ENCODE measurements at regions not wholly inside any gene's neighbourhood (a gene's known extent, or its start where the extent isn't known, plus 50 kb on each side); places are given as distances from the start of the nearest gene placed in this dataset.

- no peak for DNase-seq
These were observed 166.9 kb downstream of the GLI2 start for GRCh38 chr2:120902592-120902991.

DNA sequence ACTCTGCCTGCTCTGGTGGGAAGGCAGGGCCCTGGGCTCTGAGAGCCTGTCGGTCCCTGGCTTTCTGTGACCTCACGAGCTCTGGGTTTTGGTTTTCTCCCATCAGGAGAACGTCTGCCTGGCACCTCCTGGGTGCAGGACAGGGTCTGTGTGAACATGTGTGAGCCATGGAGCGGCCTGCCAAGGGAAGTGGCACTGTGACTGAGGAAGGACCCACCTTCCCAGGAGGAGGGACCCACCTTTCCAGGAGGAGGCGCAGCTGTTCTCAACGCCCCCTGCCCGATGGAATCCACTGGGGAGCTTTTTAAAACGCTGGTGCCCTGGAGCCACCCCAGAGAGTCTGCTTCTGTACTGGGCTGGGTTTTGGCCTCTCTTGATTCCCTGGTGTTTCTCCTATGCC is 168.7 kb downstream of the GLI2 start:
- no peak for DNase-seq

DNA sequence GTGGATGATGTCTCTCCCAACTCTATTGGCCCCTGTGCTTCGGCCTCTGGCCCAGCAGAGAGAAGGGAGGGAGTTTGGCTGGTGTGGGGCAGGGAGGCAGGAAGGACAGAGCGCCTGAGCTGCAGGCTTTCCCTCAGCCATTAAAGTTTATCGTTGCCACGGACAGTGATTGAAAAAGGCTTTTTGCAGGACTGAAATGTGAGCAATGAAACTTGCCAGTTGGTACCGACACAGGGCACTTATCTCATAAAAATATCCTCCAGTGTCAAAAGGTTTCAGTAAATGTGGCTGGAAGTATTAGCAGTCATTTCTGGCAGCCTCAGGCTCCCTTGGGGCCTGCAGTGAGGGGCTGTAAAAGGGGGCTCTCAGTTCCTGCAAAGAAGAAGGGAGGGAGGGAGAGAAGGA is 169.2 kb downstream of the GLI2 start:
- DNase-seq: no peak

- no peak for DNase-seq
These were observed 169.6 kb downstream of the GLI2 start for GRCh38 chr2:120905298-120905697.

GRCh38 chr2:120905824-120906571 is 170.3 kb downstream of the GLI2 start:
- DNase-seq: no peak

- no peak for DNase-seq
These were observed 171.2 kb downstream of the GLI2 start for GRCh38 chr2:120906914-120907313.

- DNase-seq: no peak
These were observed 172.2 kb downstream of the GLI2 start for GRCh38 chr2:120907822-120908221.

DNA sequence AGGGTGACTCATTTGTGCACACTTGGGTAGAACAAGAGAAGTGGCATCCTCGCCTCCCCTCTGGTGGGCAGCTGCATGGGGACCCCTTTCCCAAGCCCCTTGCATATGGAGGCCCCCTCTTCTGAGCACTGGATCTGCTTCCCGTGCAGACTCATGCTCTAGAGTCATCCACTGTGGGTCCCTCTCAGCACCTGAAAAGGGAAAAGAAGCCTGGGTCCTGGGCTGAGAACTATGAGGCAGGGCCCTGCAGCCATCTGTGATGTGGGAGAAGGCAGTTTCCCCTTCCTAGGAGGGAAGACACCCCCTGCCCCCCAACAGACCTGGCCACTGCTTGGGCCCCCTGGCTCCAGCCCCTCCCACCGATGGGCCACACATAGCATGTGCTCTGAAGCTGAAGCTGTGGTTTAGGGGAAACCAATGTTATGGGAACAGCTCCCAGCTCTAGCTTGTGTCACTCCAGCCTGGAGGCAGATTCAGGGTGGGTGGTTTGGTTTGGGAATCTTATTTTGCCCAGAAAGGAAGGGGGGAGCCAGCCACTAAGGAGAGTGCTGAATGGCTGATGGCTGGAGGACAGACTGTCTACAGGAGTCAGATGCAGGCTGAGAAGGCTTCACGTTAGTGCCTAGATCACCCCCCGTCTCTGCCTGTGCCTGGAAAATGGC is 172.8 kb downstream of the GLI2 start:
- DNase-seq: no peak

DNA sequence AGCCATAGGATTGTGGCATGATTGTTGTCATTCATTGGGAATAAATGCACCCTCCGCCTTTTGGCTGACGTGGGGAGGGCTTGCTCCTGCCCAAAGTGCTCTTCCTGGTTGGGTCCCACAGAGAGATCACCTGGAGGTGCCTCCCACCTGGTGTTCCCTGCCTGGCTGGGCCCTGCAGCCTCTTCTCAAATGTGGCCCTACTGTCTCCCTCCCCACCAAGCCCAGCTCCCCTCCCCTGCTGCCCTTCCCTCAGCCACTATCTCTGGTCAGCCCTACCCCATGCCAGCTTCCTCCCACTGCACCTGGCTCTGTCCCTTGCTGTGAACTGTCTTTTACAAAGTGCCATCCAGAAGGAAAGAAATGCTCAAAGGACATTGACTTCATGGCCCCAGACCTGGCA is 173.4 kb downstream of the GLI2 start:
- no peak for DNase-seq

DNA sequence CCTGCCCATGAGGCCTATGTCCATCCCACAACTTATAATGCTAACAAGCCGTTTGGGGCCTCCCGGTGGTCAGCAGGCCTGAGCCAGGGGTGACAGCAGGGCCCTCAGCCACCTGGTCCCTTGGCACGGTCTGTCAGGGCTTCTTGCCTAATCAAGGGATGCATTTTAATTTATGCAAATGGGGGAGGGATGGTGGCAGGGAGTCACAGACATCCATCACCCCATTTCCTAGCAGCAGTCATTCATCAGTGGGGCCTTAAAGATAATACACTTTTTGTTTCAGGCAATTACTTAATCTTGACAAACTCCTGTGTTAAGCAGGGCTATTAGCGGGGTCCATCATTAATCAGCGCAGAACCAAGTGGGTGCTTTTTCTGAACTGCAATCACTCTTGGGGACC is 174.5 kb downstream of the GLI2 start:
- DNase-seq: no peak

DNA sequence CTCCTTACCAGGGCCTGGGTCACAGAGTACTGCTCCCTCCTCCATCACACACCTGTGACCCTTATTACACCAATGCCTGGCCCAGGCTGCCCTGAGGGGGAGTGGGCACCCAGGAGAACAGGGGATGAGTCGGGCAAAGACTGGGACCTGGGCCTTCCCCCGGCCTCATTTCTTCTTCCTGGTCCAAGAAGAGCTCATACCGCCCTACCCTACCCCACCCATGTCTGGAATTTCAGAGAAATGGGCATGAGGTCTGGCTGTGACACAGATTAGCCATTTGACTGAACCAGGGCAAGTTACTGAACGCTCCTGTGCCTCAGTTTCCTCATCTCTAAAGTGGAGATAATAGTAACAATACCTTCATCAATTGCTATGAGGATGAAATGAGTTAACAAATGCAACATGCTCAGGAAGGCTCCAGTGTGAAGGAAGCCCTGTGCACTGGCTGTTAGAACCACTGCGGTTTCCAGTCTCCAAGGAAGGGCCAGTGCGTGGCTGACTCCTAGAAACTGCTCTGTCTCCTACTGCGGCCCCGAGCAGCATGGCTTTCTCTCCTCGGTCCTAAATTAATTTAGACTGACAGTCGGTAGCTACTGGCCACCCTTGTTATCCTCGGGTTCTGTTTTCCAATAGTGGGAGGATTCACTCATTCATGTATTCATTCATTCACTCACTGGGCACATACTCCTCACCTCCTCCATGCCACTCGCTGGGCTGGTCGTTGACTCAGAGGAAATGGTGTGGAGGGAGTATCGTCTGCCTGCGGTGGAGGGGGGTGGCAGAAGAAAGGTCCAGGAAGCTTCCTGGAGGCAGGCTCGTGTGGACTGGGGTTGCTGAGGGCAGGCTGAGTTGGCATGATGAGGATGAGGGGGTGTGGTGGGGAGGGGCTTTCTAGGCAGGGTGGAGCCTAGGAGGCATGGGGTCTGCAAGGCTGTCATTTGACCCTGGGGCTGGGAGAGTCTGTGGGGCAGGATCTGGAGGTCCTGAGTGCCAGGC is 175.6 kb downstream of the GLI2 start:
- DNase-seq: no peak

DNA sequence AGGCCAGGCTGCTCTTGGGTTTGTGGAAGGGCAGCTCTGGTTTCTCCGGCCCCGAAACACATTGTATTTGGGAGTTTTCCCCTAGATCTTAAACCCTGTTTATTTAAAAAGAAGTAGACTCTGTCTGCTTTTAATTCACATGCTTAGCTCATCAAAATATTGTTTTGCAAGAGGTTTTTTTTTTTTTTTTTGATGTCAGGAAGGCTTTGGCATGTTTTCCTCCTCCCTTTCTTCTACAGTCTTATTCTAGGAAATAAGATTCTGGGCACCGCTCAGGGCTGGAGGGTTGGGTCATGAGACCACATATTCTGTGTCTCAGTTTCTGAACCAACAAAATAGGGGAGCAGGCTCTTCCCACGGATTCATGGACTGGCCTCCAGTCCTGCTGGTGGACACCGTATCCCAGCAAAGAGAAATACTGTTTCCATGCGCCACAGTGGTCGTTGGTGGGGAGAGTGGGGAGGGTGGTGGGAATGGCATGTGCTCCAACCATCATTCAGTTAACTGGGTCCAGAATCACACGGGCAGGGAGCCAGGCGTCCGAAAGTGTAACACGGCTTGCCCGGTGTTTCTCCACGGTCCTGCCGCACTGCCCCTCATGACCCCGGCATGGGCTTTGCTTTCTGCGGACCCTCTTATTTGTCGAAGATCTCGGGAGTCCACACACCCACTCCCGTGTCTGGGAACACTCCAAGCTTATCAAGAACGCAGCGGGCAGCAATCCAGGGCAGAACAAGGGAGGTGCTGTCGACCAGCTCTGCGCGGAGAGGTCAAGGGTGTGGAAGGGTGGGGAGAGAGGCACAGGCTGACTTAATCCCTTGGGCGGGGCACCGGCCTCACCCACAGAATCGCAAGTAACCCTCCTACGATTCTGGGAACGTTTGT is 176.7 kb downstream of the GLI2 start:
- DNase-seq: no peak

DNA sequence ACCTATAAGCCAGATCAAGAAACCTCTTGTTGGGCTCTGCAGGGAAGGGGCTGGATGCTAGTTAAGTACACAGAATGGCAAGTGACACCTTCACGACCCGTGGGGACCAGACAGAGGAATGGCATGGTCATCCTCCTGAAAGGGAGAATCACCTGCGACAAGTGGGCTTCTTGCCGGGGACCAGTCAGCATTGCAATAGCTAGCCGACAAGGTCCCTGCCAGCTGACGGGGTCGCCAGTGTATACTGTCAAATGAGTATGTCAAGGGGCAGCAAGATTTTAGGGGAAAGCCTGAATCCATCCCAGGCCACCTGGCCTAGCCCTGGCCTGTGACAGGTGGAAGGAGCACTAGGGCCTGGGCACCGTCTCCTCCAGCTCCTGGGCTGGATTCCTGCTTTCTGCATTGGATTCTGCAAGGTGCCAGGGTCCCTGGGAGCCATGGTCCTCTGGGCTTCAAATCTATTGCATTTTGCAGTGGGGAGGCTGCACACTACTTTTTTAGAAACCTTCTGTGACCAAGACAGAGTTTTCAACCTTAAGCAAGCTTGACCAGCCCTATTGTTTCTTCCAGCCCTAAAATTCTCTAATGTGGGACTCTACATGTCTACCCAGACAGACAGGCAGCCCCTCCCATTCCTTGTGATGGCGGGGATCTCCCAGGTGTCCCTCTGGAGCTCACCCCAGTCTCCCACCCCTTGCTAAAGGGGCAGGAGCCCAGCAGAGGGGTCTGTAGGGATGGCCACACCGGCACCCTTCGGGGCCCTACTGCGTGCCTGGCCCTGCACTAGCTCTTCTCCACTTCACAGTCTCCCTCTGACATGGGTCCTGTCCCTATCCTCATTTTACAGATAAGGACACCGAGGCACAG is 178.5 kb downstream of the GLI2 start:
- no peak for DNase-seq

DNA sequence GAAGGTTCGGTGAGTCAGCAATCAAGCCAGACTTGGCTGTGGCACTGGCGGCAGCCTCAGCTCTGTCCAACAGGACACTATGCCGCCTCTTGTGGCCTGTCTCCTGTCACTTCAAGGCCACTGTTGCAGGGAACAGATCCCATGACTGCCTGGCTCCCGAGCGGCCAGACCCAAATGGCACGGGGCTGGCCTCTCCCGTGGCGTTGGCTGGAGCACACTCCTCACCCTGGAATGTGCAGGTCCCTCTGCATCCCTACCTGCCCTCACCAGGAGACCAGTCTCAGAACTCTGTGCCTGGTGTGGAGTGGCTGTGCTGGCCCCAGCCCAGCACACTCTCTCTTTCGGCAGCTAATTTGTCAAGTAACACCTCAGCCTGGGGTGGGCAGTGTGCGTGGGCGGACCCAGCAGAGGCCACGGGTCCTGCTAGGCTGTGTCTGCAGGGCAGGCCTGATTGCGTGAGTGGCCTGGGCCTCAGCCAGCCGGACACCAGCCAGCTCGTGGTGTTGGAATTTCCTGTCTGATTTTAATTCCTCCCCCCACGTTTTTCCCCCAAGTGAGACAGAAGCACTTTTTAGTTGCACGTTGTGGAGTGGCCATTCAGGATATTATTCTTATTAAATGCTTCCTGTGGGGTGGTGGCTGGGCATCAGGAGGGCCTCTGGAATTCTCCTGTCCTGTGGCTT is 179.3 kb downstream of the GLI2 start:
- no peak for DNase-seq

DNA sequence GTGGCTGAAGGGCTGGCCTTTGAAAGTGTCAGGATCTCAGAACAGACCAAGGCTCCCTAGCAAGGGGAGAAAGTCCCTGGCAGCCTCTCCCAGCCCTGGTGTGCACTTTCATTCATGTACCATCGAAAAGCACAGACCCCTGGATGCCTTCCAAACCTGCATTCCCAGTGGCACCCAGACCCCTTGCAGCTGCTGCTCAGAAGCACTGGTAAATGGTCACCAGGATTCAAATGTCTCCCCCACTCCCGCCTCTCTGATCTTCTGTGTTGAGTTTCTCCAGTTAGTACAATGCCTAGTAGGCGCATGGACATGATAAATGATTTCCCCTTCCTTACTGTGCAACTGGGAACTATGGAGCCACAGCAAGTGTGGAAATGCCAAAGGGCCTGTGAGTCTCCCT is 180.0 kb downstream of the GLI2 start:
- DNase-seq: no peak

DNA sequence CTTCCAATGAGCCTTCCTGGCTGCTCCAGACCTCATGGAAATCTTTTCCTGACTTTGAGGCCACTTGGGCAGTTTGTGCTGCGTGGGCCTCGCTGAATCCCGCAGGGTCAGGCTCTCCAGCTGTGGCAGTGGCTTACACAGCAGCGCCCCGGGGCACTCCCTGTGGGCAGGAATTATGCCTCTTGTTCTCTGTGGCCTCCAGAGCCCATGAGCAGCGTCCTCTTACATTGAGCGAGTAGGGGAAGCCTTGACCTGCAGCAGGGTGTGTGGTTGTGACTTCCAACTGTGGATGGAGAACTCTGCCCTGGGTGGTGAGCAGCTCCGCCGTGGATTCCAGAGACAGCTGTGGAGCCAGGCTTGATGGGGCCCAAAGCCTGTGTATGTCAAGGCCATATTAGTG is 180.8 kb downstream of the GLI2 start:
- no peak for DNase-seq

- no peak for DNase-seq
These were observed 182.2 kb downstream of the GLI2 start for GRCh38 chr2:120917886-120918285.

DNA sequence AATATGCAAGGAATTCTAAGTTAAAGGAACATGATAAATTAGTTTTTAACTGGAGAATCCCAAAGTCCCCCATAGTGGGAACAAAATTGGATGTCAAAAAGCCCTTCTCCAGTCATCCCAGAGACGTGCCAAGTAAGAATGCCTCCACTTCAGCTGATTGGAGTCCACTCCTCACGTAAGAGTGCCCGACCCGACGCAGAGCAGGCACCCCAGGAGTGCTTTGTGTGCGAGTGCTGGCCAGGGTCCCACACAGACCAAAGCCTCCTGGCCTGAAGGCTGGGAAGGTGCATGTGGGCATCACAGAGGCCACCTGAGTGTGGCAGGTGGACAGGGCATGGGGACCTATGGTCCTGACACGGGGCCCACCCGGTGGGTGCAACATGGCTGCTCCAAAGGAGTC is 183.5 kb downstream of the GLI2 start:
- no peak for DNase-seq

DNA sequence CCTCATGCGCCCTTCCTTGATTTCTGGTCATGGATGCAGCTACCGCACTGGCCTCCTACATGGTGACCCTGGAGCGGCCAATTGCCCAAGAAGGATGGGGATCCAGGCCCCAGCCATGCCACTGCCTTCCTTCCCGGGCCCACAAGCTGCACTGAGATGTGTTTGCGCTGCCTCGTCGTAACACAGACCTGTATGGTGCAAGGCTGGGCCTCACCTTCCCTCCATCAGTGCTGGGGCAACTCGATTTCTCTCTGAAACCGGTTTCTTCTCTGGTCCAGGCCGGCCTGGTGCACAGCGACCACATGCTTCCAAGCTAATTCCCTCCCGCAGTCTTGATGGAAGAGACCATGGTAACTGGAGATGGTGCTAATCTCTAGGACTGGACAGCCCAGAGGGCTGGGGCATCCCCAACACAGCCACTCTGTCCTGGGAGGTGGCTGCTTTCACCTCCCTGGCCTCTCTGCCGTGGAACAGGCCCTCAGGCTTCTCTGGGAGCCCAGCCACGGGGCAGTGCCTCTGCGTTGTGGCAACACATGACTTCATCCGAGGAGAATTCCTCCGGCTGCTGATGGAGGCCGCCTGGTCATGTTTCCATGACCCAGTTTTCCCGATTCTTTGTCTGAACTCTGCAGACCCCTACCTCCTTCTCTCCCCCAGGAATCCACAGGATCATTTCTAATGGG is 184.2 kb downstream of the GLI2 start:
- no peak for DNase-seq

DNA sequence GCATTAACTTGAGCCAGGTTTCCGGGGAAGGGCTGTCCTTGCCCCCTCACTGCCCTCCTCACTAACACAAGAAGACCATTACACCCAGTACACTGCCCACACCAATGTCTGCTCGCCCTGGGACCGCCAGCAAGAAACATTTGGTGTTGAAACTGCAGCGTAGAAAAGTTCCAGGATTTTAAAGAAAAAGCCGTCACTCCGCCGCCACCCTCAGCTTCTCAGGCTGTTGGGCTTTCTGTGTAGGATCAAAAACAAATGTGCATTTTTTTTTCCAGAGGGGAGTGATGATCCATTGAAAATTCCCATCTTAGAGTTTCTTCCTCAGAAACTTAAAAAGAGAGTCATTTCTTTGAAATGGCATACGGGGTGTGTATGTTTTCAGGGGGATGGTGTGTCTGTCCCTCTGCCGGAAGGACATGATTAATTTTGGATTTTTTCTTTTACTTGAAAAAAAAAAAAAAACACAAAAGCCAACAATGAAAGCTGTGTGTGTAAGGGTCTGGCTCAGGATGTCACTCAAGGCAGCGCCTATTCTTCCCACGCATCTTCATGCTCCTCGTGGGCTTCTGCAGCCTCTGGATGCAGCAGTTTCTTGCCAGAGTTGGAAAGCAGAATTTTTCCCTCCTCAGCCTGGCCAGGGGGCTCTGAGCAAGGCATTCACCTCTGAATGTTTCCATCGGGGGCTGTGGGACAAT is 184.9 kb downstream of the GLI2 start:
- DNase-seq: no peak

Measured in NCI-H2171 treated with DMSO at 0.1 percent for 48 hours (cell line).